Hepatocyte (in vitro differentiated cells): ENCODE measurements at regions not wholly inside any gene's neighbourhood (a gene's known extent, or its start where the extent isn't known, plus 50 kb on each side); places are given as distances from the start of the nearest gene placed in this dataset.

Source experiments
- DNase-seq: peaks from one replicate; pipeline ENCODE4 v3.0.0-alpha.2; 2016; ENCODE audit warnings: low spot score
- H2AFZ ChIP-seq: fragments of 200-600 bp; sonication (generic); 2 replicates; pipeline ENCODE4 v1.6.0; 2016; ENCODE audit warnings: antibody characterized with exemption, mild to moderate bottlenecking
- H3K27ac ChIP-seq: fragments of 200-600 bp; sonication (generic); 2 replicates; pipeline ENCODE4 v1.5.1; 2016; ENCODE audit warnings: mild to moderate bottlenecking
- H3K27me3 ChIP-seq: fragments of 200-600 bp; sonication (generic); 2 replicates; pipeline ENCODE4 v1.6.1; 2016
- H3K36me3 ChIP-seq: fragments of 200-600 bp; sonication (generic); replicated peaks from 2 replicates; pipeline ENCODE4 v1.5.1; 2016; ENCODE audit warnings: low read depth; ENCODE audit not compliant: insufficient read depth
- H3K4me1 ChIP-seq: fragments of 200-600 bp; sonication (generic); 2 replicates; pipeline ENCODE4 v1.5.1; 2016; ENCODE audit warnings: mild to moderate bottlenecking, moderate library complexity; ENCODE audit not compliant: insufficient read depth
- H3K4me2 ChIP-seq: fragments of 200-600 bp; sonication (generic); 2 replicates; pipeline ENCODE4 v1.6.0; 2016
- H3K4me3 ChIP-seq: fragments of 200-600 bp; sonication (generic); 2 replicates; pipeline ENCODE4 v1.5.1; 2016; ENCODE audit warnings: mild to moderate bottlenecking
- H3K79me2 ChIP-seq: fragments of 200-600 bp; sonication (generic); 2 replicates; pipeline ENCODE4 v1.6.0; 2017; ENCODE audit warnings: mild to moderate bottlenecking
- H3K9me2 ChIP-seq: fragments of 200-600 bp; sonication (generic); replicated peaks from 2 replicates; pipeline ENCODE4 v1.6.0; 2017; ENCODE audit warnings: mild to moderate bottlenecking; ENCODE audit not compliant: insufficient read depth
- H3K9me3 ChIP-seq: fragments of 200-600 bp; sonication (generic); 2 replicates; pipeline ENCODE4 v1.5.1; 2016; ENCODE audit warnings: low read depth, mild to moderate bottlenecking
- H4K20me1 ChIP-seq: fragments of 200-600 bp; sonication (generic); 2 replicates; pipeline ENCODE4 v1.6.0; 2016; ENCODE audit warnings: mild to moderate bottlenecking; ENCODE audit not compliant: insufficient read depth, poor library complexity, severe bottlenecking
- EZH2 ChIP-seq: fragments of 200-600 bp; sonication (generic); IDR thresholded peaks from 2 replicates; pipeline ENCODE4 v1.6.1; 2016; ENCODE audit warnings: antibody characterized with exemption, mild to moderate bottlenecking, borderline replicate concordance
- EZH2phosphoT487 ChIP-seq: fragments of 200-600 bp; sonication (generic); IDR thresholded peaks from one replicate; pipeline ENCODE4 v1.6.1; 2018; ENCODE audit warnings: antibody characterized with exemption, mild to moderate bottlenecking, low read depth, moderate library complexity; ENCODE audit not compliant: unreplicated experiment, severe bottlenecking
- WGBS: methylation state at CpG from one replicate; pipeline ENCODE4 v1.1.6; 2016; ENCODE audit warnings: low lambda C conversion rate; ENCODE audit errors: missing lambda C conversion rate; 5-methylcytosine and 5-hydroxymethylcytosine counted together
- TF ChIP-seq, protein P1 (sequence below): fragments of 200-600 bp; sonication (generic); IDR thresholded peaks from 2 replicates; pipeline ENCODE4 v1.5.1; 2016; ENCODE audit warnings: antibody characterized with exemption, mild to moderate bottlenecking; ENCODE audit not compliant: poor library complexity

DNA sequence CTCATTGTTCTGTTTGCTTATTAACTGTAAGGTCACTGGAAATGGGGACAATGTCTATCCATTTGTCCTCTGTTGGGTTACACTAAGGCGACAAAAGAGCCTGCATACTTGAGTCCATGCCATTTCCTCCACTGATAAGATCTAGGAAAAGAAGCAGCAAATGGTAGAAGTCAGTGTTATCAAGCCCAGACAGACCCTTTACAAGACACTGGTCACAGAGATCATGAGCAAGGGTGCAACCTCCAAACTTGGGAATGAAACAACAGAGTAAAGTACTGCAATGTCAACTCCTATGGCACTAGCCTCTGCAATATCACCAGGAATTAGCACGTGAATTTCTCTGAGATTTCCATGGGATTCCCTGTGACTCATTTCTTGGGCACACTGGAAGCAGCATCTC lies 126.9 kb downstream of the ID4 start:
- H3K27me3 ChIP-seq: no peaks in the 10 kb centered on the region
- H3K4me2 ChIP-seq: no peak overlapping the region
- no peak overlapping the region for H3K4me3 ChIP-seq
- no peak for DNase-seq
- no peaks in the 10 kb centered on the region for H3K36me3 ChIP-seq
- H4K20me1 ChIP-seq: no peaks in the 10 kb centered on the region
- no peak overlapping the region for H2AFZ ChIP-seq
- H3K9me3 ChIP-seq: no peaks in the 10 kb centered on the region
- WGBS: 76% methylated on average over 2 of the region's 2 CpGs
- H3K79me2 ChIP-seq: no peaks in the 10 kb centered on the region
- no peaks in the 10 kb centered on the region for H3K4me1 ChIP-seq
- H3K9me2 ChIP-seq: no peaks in the 10 kb centered on the region
- H3K27ac ChIP-seq: no peak overlapping the region
- TF ChIP-seq EZH2: no peak
- no peak for TF ChIP-seq EZH2phosphoT487
- TF ChIP-seq, protein P1, sequence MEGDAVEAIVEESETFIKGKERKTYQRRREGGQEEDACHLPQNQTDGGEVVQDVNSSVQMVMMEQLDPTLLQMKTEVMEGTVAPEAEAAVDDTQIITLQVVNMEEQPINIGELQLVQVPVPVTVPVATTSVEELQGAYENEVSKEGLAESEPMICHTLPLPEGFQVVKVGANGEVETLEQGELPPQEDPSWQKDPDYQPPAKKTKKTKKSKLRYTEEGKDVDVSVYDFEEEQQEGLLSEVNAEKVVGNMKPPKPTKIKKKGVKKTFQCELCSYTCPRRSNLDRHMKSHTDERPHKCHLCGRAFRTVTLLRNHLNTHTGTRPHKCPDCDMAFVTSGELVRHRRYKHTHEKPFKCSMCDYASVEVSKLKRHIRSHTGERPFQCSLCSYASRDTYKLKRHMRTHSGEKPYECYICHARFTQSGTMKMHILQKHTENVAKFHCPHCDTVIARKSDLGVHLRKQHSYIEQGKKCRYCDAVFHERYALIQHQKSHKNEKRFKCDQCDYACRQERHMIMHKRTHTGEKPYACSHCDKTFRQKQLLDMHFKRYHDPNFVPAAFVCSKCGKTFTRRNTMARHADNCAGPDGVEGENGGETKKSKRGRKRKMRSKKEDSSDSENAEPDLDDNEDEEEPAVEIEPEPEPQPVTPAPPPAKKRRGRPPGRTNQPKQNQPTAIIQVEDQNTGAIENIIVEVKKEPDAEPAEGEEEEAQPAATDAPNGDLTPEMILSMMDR: no peak

DNA sequence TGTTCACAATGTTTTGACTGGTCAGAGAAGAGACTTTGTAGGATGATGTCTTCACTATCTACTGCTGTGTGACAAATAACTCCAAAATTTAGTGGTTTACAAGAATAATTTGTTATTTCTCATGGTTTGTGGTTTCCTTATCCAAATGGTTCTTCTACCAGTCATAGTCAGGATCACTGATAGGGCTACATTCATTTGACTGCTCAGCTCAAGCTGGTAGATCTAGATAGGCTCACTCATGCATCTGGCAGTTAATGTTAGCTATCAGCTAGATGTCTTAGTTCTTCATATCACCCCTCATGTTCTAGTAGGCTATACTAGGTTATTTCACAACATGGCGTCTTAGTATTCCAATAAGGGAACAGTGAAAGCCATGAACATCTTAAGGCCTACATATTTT lies 131.0 kb downstream of the ID4 start:
- no peaks in the 10 kb centered on the region for H3K79me2 ChIP-seq
- no peaks in the 10 kb centered on the region for H4K20me1 ChIP-seq
- no peak overlapping the region for H2AFZ ChIP-seq
- no peaks in the 10 kb centered on the region for H3K9me3 ChIP-seq
- WGBS: 96% methylated on average over 1 of the region's 1 CpG
- no peak for DNase-seq
- TF ChIP-seq EZH2 (no peak), EZH2phosphoT487 (no peak)
- TF ChIP-seq, protein P1: no peak
- no peaks in the 10 kb centered on the region for H3K36me3 ChIP-seq
- H3K9me2 ChIP-seq: no peaks in the 10 kb centered on the region
- no peak overlapping the region for H3K4me3 ChIP-seq
- no peak overlapping the region for H3K4me2 ChIP-seq
- no peaks in the 10 kb centered on the region for H3K27me3 ChIP-seq
- H3K27ac ChIP-seq: no peak overlapping the region
- no peaks in the 10 kb centered on the region for H3K4me1 ChIP-seq

DNA sequence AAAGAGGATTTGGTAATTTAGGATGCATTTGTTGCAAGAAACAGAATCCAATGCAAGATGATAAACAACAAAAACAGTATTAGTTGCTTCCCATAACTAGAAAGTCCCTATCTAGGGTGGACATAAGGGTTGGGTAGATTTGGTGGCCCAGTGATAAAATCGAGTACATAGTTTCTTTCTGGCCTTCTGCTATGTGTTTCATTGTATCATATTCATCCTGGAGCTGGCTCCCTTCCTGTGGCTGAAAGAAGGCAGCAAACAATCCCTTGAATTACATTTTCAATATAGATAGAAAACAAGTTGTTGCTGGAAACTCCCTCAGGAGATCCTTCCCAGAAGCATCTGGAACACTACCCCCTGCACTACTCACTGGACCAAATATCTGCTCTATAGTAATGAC lies 135.1 kb downstream of the ID4 start:
- H3K4me3 ChIP-seq: no peak overlapping the region
- H3K27ac ChIP-seq: no peak overlapping the region
- no peaks in the 10 kb centered on the region for H4K20me1 ChIP-seq
- TF ChIP-seq, protein P1: no peak
- TF ChIP-seq EZH2 (no peak), EZH2phosphoT487 (no peak)
- no peaks in the 10 kb centered on the region for H3K27me3 ChIP-seq
- no peak for DNase-seq
- H3K4me2 ChIP-seq: no peak overlapping the region
- no peaks in the 10 kb centered on the region for H3K9me2 ChIP-seq
- H3K4me1 ChIP-seq: no peaks in the 10 kb centered on the region
- no peak overlapping the region for H2AFZ ChIP-seq
- no peaks in the 10 kb centered on the region for H3K9me3 ChIP-seq
- WGBS: 81% methylated on average over 1 of the region's 1 CpG
- no peaks in the 10 kb centered on the region for H3K36me3 ChIP-seq
- no peaks in the 10 kb centered on the region for H3K79me2 ChIP-seq
